ENCODE measurements at regions not wholly inside any gene's neighbourhood (a gene's known extent, or its start where the extent isn't known, plus 50 kb on each side); places are given as distances from the start of the nearest gene placed in this dataset.

DNA sequence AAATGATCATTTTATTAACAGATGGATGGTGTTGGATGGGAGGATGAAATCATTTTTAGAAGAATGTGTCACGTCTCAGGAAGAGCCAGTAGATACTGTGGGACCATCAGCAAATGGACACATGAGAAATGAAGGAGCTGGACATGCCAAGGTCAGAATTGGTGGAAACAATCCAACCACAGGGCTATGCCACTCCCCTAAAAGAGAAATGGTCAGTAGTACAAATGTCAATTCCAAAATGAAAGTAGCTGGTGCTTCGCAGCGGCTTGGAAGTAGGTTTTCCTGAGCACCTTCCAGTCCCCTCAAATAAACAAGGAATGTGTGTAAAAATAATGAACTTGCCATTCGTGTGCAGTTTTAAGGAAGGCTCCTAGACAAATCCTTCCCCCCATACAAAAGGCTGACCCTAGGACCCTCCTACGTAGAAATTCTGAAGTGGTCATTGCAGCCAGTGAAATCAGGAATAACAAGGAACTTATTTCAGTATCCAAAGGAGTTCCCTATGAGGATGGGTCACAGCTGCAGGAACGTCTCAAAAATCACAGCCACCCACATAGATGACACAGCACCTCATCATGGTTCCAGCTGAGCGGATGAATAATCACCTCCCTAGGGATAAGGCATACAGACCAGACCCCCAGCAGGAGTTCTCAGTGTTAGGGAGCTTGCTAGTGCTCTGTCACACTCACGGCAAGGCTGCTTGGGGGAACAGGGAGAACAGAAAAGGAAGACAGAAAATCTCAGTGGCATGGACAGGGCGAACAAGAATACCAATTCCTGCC is 239.2 kb downstream of the HS3ST3A1 start:
- no peak overlapping the region for H3K27ac ChIP-seq
- no peak for DNase-seq (ENCODE audit: low read depth, low spot score)

DNA sequence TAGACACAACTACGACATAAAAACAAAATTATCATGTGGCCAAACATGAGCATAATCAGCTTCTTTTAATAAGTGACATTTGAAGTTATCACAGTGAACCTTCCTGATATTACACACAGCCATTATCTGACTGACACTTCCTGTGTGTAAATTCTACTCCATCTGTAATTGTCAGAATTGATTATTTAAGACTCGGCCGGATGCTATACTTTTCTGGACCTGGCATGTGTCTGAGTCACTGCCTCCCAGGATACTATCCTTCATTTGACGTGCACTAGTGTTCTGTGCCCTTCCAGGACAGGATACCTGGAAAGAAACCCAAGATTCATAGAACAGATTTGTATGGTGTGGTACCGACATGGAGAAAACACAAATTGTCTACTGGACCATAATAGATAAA is 242.0 kb downstream of the HS3ST3A1 start:
- H3K27ac ChIP-seq, result no peak overlapping the region
- DNase-seq (ENCODE audit: low read depth, low spot score), result no peak

DNA sequence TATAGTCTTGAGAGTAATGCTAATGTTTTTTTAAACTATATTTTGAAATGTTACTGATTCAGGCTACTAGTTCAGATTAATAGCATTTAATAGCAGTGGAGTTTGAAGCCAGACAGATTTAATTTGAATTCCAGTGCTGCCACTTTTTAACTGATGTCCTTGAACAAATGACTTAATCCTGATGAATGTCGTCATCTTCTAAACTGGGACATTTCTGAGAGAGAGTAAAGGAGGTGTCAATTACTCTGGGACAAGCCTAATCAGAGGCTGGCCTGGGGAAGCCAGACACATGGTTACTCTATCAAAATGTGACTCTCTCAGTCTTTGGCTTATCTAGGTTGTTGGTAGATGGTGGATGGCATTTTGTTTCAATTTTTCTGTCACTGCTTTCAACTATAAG is 246.7 kb downstream of the HS3ST3A1 start:
- no peak for DNase-seq (ENCODE audit: low read depth, low spot score)
- no peak overlapping the region for H3K27ac ChIP-seq

DNA sequence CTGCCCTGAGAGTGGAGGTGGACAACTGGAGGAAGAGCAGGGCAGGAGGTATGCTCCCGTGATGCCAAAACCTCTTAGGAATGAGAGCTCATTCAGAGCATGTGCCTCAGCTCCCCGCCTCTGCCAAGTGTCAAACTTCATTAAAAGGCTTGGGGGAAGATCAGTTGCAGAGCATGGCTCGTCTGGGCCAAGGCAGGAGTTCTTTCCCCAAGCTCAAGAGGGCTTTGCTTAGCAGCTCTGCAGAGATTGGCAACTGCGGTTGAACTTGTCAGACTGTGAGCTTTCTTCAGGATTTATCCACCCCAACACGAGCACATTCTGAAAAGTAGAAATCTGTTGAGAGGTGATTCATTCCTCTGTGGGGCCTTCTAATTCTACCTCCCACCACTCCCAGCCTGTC is 248.1 kb downstream of the HS3ST3A1 start:
- no peak overlapping the region for H3K27ac ChIP-seq
- no peak for DNase-seq (ENCODE audit: low read depth, low spot score)

DNA sequence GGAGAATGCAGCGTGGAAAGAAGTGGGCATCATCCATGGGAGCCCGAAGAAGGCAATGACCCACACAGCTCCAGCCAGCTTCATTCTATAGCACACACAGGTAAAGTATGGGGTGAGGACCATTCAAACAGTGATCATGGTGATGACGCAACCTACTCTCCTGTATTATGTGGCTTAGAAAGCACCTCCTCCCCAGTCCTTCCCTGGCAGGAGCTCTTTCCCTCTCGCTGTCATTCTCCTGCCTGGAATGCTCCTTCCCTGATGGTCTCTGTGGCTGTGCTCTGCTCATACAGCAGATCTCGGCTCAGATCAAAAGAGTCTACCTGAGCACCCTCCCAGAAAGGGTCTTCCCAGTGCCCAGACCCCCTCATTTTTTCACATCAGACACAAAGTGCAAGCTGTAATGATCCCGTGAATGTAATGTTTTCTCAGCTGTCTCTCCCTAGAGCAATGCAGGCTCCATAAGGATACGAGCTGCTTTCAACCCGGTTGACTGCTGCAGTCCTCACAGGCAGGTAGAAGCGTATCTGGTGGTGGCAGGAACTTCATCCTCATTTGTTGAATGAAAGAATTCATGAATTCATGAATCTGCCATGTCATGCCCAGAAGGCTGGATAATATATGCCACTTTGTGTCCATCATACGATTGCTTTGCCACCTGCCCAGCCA is 248.8 kb downstream of the HS3ST3A1 start:
- H3K27ac ChIP-seq, result no peak overlapping the region
- no peak for DNase-seq (ENCODE audit: low read depth, low spot score)

DNA sequence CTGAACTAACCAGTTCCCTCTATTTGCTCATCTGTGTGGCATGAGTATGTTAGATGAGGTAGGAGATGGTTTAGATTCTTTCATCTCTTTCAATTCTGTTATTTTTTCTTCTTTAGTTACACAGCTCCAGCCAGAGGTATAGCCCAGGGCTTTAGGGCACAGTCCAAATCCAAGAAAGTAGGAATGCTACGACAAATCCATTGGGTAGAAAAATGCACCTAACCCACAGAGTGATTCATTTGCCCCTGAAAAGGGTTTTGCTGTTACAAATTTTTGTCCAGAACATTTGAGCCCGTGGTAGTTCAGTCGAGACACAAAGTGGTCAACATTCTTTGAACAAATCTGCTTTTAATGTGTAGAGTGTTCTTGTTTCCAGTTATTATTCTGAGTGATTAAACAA is 250.7 kb downstream of the HS3ST3A1 start:
- DNase-seq (ENCODE audit: low read depth, low spot score), result no peak
- H3K27ac ChIP-seq, result no peak overlapping the region

DNA sequence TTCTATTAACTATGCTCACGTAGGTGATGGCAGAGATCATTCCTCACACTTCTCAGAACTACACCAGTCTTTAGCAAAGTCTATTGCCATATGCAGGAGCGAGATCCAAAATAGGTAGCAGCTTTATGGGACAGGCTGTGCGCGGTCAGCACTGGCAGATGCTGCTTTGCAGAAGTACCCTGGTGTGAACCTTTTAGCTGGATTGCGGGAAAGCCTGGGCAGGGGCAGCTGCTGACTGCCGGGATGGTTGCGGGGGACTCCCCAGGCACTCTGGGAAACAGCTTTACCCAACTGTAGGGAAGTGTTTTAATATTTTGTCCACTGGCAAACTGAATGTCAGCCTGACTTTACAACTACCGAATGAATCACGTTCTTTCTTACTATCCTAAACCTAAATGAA is 251.3 kb downstream of the HS3ST3A1 start:
- DNase-seq (ENCODE audit: low read depth, low spot score), result no peak
- H3K27ac ChIP-seq, result no peak overlapping the region

DNA sequence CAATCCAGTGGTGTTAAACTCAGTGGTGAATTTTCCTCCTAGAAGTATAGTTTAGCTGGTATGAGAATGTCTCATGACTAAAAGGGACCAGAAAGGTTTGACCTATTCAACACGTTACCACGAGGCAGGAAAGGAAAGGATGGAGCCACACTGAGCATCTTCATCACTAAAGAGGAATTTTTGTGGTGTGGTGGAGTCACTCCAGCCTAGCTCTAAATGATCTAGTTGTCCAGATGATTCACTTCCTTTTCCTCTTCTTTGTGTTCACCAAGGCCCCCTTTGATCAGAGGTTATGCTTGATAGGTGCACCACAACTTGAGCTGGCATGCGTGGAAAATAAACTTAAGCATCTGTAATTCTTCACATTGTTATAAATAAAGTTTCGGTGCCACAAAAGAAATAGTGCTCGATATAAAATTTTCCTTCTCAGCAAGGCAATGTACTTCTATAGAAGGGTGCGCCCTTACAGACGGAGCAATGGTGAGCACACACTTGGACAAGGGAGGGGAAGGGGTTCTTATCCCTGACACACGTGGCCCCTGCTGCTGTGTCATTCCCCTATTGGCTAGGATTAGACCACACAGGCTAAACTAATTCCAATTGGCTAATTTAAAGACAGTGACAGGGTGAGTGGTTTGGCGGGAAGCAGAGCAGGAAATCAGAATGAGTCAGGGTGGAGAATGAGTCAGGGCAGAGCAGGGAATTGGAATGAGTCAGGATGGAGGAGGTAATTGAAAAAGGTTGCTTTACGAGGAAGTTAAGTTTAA is 254.6 kb downstream of the HS3ST3A1 start:
- DNase-seq (ENCODE audit: low read depth, low spot score), result peak; percentile 75
- peak overlapping the region; percentile 100 for H3K27ac ChIP-seq

DNA sequence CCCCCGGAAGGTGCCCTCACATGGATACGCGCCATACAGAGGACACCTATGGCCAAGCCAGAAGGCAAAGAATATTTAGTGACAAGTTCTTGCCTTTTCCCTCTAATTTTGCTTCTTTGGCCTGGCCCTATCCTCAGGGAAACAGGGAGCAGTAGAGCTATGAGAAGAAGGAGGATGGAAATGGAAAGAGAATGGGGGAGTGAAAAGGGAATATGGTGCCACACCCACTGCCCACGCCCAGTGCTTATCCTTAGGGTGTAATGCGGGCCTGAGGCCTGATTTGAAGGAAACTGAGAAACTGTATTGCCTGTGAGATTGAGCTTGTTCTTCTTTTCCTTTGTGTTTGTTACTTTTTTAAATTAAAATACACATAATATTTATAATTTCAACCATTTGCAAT is 255.1 kb downstream of the HS3ST3A1 start:
- DNase-seq (ENCODE audit: low read depth, low spot score), result no peak
- peak overlapping the region; percentile 100 for H3K27ac ChIP-seq

DNA sequence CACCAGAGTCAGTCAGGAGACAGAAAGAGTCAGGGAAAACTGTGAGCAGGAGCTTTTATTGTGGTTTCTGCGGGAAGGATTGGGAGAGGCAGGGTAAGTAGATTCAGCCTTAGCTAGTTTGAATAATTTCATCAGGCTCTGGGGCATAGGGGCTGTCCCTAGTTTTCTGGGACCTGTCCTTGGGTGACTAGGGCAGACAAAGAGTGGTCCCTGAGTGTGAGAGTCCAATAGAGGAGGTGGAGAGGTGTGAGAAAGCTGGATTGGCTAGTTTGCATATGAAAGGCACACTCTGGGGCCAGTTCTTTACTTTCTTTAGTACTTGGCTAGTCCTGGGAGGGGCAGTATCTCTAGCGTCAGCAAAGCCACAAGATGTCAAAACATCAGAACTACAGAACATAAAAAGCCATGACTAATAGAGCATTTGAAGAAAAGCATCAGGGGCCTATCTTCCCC is 255.6 kb downstream of the HS3ST3A1 start:
- H3K27ac ChIP-seq, result peak overlapping the region; percentile 100
- DNase-seq (ENCODE audit: low read depth, low spot score), result peak; percentile 70

DNA sequence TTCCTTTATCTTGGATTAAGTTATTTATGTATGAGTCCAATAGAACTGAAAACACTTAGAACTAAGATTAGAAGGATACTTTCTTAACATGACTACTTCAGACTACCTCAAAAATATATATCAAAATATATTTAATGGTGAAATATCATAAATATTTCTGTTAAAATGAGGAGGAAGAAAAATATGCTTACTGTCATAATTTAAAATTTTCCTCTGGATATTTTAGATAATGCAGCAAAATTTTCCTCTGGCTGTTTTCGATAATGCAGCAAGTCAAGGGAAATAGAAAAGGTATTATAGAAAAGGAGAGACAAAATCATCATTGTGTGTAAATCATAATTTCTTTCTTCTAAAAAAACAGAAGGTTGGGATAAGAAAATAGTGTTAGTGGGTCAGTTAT is 263.3 kb downstream of the HS3ST3A1 start:
- H3K27ac ChIP-seq, result no peak overlapping the region
- DNase-seq (ENCODE audit: low read depth, low spot score), result no peak

DNA sequence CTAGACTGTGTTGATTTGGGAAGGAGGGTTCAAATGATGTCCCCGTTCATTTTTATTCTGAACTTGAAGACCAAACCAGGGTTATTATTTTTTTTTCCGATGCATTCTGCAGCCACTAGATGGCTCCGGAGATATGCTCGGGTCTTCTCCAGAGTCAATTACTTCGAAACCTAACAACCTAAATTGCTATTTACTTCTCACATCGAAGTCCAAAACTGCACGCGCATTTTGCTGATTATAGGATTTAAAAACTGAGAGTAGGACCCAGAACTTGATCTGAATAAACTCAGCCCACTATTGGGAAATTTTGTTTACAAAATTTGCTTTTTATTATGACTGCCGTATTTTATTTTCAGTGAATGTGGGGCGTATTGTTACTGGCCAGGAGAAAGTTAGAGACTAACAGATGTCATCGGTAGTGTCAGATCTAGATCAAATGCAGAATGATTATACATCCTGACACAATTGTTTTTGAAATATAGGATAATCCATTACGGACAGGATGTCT is 263.8 kb downstream of the HS3ST3A1 start:
- no peak overlapping the region for H3K27ac ChIP-seq
- DNase-seq (ENCODE audit: low read depth, low spot score), result no peak

DNA sequence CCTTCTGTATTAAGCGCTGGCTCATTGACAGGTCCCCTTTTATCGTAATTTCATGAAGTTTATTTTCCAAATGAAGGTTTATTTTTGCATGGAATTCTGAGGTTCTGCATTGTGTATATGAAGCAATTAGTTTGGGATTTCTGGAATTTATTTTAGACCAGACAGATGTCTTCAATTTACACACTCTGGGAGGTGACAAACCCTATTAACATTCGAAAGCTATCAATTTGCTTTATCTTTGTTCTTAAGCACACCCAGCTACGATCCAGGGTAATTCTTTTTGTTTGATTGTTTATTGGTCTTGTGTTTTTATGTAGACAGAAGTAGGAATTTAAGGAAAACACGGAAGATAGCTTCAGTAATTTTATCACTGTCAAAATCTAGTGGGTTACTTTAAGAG is 264.6 kb downstream of the HS3ST3A1 start:
- no peak overlapping the region for H3K27ac ChIP-seq
- DNase-seq (ENCODE audit: low read depth, low spot score), result no peak

DNA sequence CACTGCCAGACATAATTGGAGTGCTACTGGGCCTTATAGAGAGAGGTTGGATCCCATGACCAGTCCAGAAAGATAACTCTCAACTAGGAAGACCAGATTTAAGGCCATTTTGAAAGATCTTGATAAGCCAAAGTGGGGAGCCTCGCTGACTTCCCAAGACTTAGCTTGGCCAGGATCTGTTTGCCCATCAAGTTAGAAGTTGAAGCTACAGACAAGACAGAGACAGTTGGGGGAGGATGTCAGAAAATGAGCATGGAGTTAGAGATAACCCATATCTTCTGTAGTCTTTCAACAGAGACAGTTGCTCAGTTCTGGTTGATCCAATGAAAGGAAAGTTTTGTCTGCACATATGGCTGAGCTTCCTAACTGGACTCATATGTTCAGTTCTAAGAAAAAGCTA is 267.4 kb downstream of the HS3ST3A1 start:
- no peak for DNase-seq (ENCODE audit: low read depth, low spot score)
- H3K27ac ChIP-seq, result no peak overlapping the region

DNA sequence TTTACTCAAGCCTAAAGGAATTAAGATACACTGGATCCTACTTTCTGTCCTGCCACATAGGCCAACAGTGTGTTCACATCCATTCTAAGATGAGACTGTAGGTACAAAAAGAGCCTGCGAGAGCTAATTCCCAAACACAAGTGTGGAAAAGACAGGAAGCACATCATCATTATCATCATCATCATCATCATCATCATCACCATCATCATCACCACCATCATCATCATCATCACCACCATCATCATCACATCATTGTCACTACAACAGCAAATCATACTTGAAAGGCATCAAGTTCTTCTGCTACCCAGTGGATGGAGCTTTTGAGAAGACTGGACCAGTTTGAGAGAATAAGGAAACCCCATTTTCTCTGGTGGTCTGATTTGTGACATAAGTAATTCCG is 268.1 kb downstream of the HS3ST3A1 start:
- no peak for DNase-seq (ENCODE audit: low read depth, low spot score)
- H3K27ac ChIP-seq, result no peak overlapping the region

DNA sequence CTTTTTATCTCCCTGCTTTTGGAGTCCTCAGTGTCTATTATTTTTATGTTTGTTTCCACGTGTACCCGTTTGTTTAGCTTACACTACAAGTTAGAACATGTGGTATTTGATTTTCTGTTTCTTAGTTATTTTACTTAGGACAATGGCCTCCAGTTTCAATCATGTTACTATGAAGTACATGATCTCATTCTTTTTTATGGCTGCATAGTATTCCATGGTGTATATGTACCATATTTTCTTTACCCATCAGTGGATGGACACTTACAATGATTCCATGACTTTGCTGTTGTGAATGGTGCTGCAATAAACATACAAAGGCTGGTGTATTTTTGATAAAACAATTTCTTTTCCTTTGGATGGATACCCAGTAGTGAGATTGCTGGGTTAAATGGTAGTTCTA is 269.5 kb downstream of the HS3ST3A1 start:
- no peak for DNase-seq (ENCODE audit: low read depth, low spot score)
- no peak overlapping the region for H3K27ac ChIP-seq

DNA sequence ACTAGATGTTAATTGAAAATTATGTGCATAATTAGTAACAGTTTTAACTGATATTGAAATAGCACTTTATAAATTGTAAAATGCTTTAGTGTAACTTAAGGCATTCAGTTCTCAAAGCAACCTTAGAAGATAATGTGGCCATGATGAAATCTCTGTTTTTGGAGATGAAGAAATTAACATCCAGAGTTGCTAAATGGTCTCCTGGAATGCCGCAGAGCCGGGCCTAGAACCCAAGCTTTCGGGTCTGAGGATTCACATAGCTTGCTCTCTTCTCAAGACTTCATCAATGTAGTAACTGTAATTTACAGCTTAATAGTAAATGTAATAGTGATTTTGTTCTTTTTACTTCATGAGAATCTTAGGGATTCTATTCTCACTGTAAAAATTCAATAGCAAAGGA is 272.3 kb downstream of the HS3ST3A1 start:
- DNase-seq (ENCODE audit: low read depth, low spot score), result no peak
- no peak overlapping the region for H3K27ac ChIP-seq

DNA sequence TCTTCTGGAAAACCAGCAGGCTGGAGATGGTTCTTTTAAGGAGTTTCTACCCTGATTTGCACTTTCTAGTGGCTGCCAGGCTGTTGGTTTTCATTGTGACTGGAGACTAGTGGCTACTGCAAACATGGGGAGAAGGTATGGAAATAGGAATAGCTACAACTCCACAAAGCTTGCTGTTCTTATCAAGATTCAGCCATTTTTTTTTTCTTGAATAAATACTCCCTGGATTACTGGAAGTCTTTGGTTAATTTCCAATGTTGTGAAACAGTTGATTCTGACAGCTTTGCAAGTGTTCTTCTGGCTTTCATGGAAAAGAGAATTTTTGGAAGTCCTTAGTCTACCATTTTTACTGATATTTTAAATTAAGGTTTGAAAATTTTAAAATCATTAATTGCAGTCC is 277.7 kb downstream of the HS3ST3A1 start:
- no peak overlapping the region for H3K27ac ChIP-seq
- no peak for DNase-seq (ENCODE audit: low read depth, low spot score)

DNA sequence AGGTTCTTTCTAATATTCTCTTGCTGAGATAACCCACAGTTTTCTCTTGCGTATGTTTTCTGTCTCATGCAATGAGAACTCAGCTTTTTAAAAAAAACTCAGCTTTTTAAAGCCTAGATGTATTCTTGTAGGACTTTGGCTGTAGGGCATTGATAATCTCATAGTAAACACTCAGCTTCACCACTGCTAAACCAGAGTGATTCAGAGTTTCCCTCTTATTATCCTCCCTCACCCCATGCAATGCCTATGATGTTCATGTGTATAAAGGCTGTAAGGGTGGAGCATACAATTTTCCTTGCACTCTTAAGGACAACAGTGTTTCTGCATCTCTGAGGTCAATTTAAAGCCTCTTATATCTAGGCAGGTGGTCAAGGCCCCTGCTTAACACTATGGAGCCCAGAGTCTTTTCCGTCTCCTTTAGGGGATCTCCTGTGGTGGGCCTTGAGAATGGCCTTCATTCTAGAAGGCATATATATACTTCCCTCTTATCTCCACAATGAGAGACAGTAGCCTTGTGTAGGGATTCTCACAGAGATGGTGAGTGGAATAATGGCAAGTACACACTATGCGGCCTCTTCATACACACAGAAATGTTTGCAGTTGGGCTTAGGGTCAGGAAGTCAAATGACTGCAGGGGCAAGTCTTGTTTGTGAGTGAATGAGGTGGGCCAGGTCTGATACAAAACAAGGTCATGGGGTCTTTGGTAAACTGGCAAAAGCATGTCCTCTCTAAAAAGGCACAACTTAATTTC is 279.6 kb downstream of the HS3ST3A1 start:
- DNase-seq (ENCODE audit: low read depth, low spot score), result no peak
- H3K27ac ChIP-seq, result no peak overlapping the region

DNA sequence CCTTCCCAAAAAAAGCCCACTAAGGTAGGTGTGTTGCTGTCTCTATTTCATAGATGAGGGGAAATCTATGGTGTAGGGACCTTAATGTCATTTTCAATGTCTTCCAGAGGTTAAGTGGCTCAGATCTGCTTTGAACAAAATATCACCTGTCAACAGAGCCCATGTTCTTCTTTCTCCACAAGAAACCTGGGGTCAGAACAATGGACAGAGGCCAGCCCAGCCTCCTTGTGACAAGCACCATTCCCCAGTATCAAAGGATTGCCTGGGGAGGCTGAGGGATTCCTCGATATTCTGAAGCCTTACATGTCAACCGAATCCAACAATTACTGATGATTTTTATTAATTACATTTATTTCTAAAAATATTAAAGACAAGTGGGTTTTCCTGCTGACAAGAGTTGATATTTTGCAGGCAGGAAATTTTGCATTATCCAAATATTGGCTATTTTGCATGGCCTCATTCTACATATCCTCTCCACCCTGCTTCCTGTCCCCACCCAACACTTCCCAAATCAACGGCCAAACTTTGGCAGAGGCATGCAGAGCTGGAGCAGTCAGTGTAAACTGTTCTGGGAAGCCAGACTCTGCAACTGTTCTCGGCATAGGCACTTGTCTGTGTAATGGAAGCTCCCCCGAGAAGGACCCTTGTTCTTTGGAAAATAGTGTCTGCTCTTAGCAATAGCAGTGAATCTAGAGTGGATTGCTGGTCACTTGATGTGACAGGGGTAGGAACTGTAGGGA is 281.5 kb downstream of the HS3ST3A1 start:
- no peak for DNase-seq (ENCODE audit: low read depth, low spot score)

More for the DNA sequence above, 281.5 kb downstream of the HS3ST3A1 start:
- H3K27ac ChIP-seq, result no peak overlapping the region

Measured in epithelial cell of prostate (primary cell).